H9 (cell line): ENCODE measurements at regions not wholly inside any gene's neighbourhood (a gene's known extent, or its start where the extent isn't known, plus 50 kb on each side); places are given as distances from the start of the nearest gene placed in this dataset.

ENCODE experiments used
- DNase-seq: peaks from one replicate; pipeline ENCODE4 v3.0.0-alpha.2; 2017
- H2AFZ ChIP-seq: one replicate; pipeline ENCODE4 v1.6.1; 2013; ENCODE audit warnings: mild to moderate bottlenecking, low read length, control low read depth, moderate library complexity
- H2AK5ac ChIP-seq: 2 replicates; pipeline ENCODE4 v1.6.1; 2013; ENCODE audit warnings: low read length, control low read depth, mixed read lengths; ENCODE audit not compliant: insufficient read length
- H2BK120ac ChIP-seq: one replicate; pipeline ENCODE4 v1.6.1; 2013; ENCODE audit warnings: low read depth, mild to moderate bottlenecking, low read length, control low read depth, inconsistent platforms; ENCODE audit not compliant: poor library complexity, severe bottlenecking
- H2BK12ac ChIP-seq: 2 replicates; pipeline ENCODE4 v1.6.1; 2013; ENCODE audit warnings: low read length, control low read depth, mixed read lengths, low read depth; ENCODE audit not compliant: insufficient read length
- H2BK15ac ChIP-seq: 2 replicates; pipeline ENCODE4 v1.6.1; 2013; ENCODE audit warnings: low read depth, low read length, control low read depth
- H2BK20ac ChIP-seq: one replicate; pipeline ENCODE4 v1.6.1; 2013; ENCODE audit warnings: low read depth, mild to moderate bottlenecking, low read length, control low read depth, inconsistent platforms; ENCODE audit not compliant: poor library complexity, severe bottlenecking
- H2BK5ac ChIP-seq: 2 replicates; pipeline ENCODE4 v1.6.1; 2013; ENCODE audit warnings: low read length, control low read depth, mixed read lengths; ENCODE audit not compliant: insufficient read length
- H3K14ac ChIP-seq: 2 replicates; pipeline ENCODE4 v1.6.1; 2013; ENCODE audit warnings: low read length, control low read depth; ENCODE audit not compliant: insufficient read depth
- H3K18ac ChIP-seq: 2 replicates; pipeline ENCODE4 v1.6.1; 2013; ENCODE audit warnings: low read depth, mild to moderate bottlenecking, mixed read lengths, low read length, control low read depth; ENCODE audit not compliant: insufficient read length
- H3K23ac ChIP-seq: 2 replicates; pipeline ENCODE4 v1.6.1; 2013; ENCODE audit warnings: low read length, control low read depth, mixed read lengths, low read depth; ENCODE audit not compliant: insufficient read length
- H3K23me2 ChIP-seq: 2 replicates; pipeline ENCODE4 v1.6.1; 2013; ENCODE audit warnings: low read depth, mild to moderate bottlenecking, mixed read lengths, low read length, control low read depth; ENCODE audit not compliant: insufficient read length, poor library complexity, severe bottlenecking
- H3K27ac ChIP-seq: 2 replicates; pipeline ENCODE4 v1.5.1; 2013; ENCODE audit warnings: low read length, control low read depth, mixed read lengths, low read depth; ENCODE audit not compliant: insufficient read length
- H3K27me3 ChIP-seq: 2 replicates; pipeline ENCODE4 v1.6.1; 2013; ENCODE audit warnings: low read length, control low read depth, inconsistent platforms; ENCODE audit not compliant: insufficient read depth
- H3K4ac ChIP-seq: 2 replicates; pipeline ENCODE4 v1.6.1; 2013; ENCODE audit warnings: low read depth, mild to moderate bottlenecking, control low read depth, inconsistent platforms, low read length, moderate library complexity
- H3K4me1 ChIP-seq: 2 replicates; pipeline ENCODE4 v1.6.1; 2013; ENCODE audit warnings: low read length, control low read depth, inconsistent platforms; ENCODE audit not compliant: insufficient read depth
- H3K4me2 ChIP-seq: 2 replicates; pipeline ENCODE4 v1.6.1; 2013; ENCODE audit warnings: low read length, control low read depth, mixed read lengths; ENCODE audit not compliant: insufficient read length, insufficient read depth
- H3K56ac ChIP-seq: 2 replicates; pipeline ENCODE4 v1.6.1; 2013; ENCODE audit warnings: low read depth, mild to moderate bottlenecking, mixed read lengths, low read length, control low read depth; ENCODE audit not compliant: insufficient read length
- H3K79me1 ChIP-seq: 2 replicates; pipeline ENCODE4 v1.6.1; 2013; ENCODE audit warnings: low read depth, mild to moderate bottlenecking, moderate library complexity, low read length, control low read depth, inconsistent platforms; ENCODE audit not compliant: insufficient read depth, poor library complexity, severe bottlenecking
- H3K79me2 ChIP-seq: 2 replicates; pipeline ENCODE4 v1.6.1; 2013; ENCODE audit warnings: low read length, control low read depth, inconsistent platforms; ENCODE audit not compliant: insufficient read depth
- H3K9ac ChIP-seq: 2 replicates; pipeline ENCODE4 v1.6.1; 2013; ENCODE audit warnings: low read length, control low read depth, mixed read lengths; ENCODE audit not compliant: insufficient read length; ENCODE audit errors: extremely low read depth
- H3K9me3 ChIP-seq: one replicate; pipeline ENCODE4 v1.6.1; 2013; ENCODE audit warnings: low read depth, low read length, inconsistent platforms; ENCODE audit not compliant: control insufficient read depth
- H3T11ph ChIP-seq: one replicate; pipeline ENCODE4 v1.6.1; 2013; ENCODE audit warnings: mild to moderate bottlenecking, low read length, control low read depth, inconsistent platforms
- H4K20me1 ChIP-seq: one replicate; pipeline ENCODE4 v1.6.1; 2013; ENCODE audit not compliant: control insufficient read depth, insufficient read length, insufficient read depth
- H4K5ac ChIP-seq: 2 replicates; pipeline ENCODE4 v1.6.1; 2013; ENCODE audit warnings: low read depth, mild to moderate bottlenecking, mixed read lengths, low read length, control low read depth; ENCODE audit not compliant: insufficient read length
- H4K8ac ChIP-seq: replicated peaks from 2 replicates; pipeline ENCODE4 v1.6.1; 2013; ENCODE audit warnings: low read length, control low read depth, mixed read lengths, low read depth; ENCODE audit not compliant: insufficient read length
- H4K91ac ChIP-seq: 2 replicates; pipeline ENCODE4 v1.6.1; 2013; ENCODE audit warnings: low read depth, mild to moderate bottlenecking, moderate library complexity, mixed read lengths, low read length, control low read depth; ENCODE audit not compliant: insufficient read length
- H3K27ac Mint-ChIP-seq, 3 experiments: 2 replicates in 2 of 3; 3 replicates in 1 of 3; pipeline ENCODE4 v1.8.0; 2020 to 2021; ENCODE audit warnings: mixed read lengths in 3 of 3, mild to moderate bottlenecking in 1 of 3, moderate library complexity in 1 of 3
- H3K27me3 Mint-ChIP-seq: 2 replicates; pipeline ENCODE4 v1.8.0; 2021; ENCODE audit warnings: low read depth, mild to moderate bottlenecking, moderate library complexity, mixed read lengths
- H3K36me3 Mint-ChIP-seq, 3 experiments: 2 replicates in 2 of 3; 3 replicates in 1 of 3; pipeline ENCODE4 v1.8.0; 2020 to 2021; ENCODE audit warnings: low read depth in 3 of 3, mixed read lengths in 3 of 3; ENCODE audit not compliant: insufficient read depth in 1 of 3
- H3K4me1 Mint-ChIP-seq, 2 experiments: 2 replicates each; pipeline ENCODE4 v1.8.0; 2020; ENCODE audit warnings: mixed read lengths in 2 of 2
- H3K4me3 Mint-ChIP-seq, 2 experiments: 2 replicates in 1 of 2; 3 replicates in 1 of 2; pipeline ENCODE4 v1.8.0; 2020 to 2021; ENCODE audit warnings: mild to moderate bottlenecking in 2 of 2, mixed read lengths in 2 of 2, moderate library complexity in 1 of 2
- H3K9me3 Mint-ChIP-seq, 2 experiments: 2 replicates in 1 of 2; 3 replicates in 1 of 2; pipeline ENCODE4 v1.8.0; 2020; ENCODE audit warnings: mild to moderate bottlenecking in 2 of 2, mixed read lengths in 2 of 2, moderate library complexity in 1 of 2
- WGBS: extraction: QIAGEN DNeasy Blood & Tissue Kit; methylation state at CpG from one replicate; pipeline ENCODE4 v1.1.7; 2013; ENCODE audit warnings: missing lambda C conversion rate, low lambda C conversion rate, mixed read lengths; ENCODE audit not compliant: insufficient read length; ENCODE audit errors: extremely low coverage; 5-methylcytosine and 5-hydroxymethylcytosine counted together
- TF ChIP-seq, protein P1 (sequence below): fragments of 200-600 bp; sonication (generic); conservative IDR thresholded peaks from 3 replicates; pipeline ENCODE4 v1.8.0; 2021; ENCODE audit warnings: antibody characterized with exemption, mild to moderate bottlenecking

DNA sequence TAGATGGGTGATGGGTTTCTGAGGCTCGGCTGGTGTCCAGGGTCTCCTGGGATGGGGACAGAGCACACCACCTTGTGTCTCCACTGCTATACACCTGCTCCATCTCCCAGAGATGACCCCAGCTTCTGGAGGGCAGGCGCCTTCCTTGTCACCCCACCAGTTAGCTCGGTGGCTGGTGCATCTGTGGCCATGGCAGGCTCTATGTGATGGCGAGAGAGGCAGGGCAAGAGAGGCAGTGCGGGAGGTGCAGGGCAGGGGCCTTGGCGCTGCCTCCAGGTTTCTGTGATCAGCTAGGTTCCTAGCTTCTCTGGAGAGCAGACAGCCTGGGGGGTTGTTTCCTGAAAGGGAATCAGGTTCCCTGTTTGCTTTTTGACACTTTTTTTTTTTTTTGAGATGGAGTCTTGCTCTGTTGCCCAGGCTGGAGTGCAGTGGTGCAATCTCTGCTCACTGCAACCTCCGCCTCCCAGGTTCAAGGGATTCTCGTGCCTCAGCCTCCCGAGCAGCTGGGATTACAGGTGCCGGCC lies 69.0 kb upstream of the ZNF536 start:
- Histone ChIP-seq H3K18ac (no peak overlapping the region), H4K20me1 (no peaks in the 10 kb centered on the region), H2BK12ac (no peak overlapping the region), H3K79me1 (no peaks in the 10 kb centered on the region), H3K56ac (no peak overlapping the region), H2BK20ac (no peak overlapping the region), H3K9ac (no peak overlapping the region), H4K8ac (no peak overlapping the region), H3K4me1 (no peaks in the 10 kb centered on the region), H2BK15ac (no peak overlapping the region), H3K23ac (no peak overlapping the region), H3T11ph (no peak overlapping the region), H2AFZ (no peak overlapping the region), H3K27ac (no peak overlapping the region), H3K4ac (no peak overlapping the region), H2BK5ac (no peak overlapping the region), H3K79me2 (no peaks in the 10 kb centered on the region), H3K4me2 (no peak overlapping the region), H3K27me3 (no peaks in the 10 kb centered on the region), H4K91ac (no peak overlapping the region), H4K5ac (no peak overlapping the region), H3K14ac (no peak overlapping the region), H3K23me2 (no peaks in the 10 kb centered on the region), H3K9me3 (no peaks in the 10 kb centered on the region), H2BK120ac (no peak overlapping the region), H2AK5ac (no peak overlapping the region)
- WGBS: no CpG with 5 or more reads among the region's 10 CpGs
- Mint-ChIP-seq H3K9me3 (no peaks in the 10 kb centered on the region), H3K4me3 (no peak overlapping the region), H3K36me3 (no peaks in the 10 kb centered on the region), H3K27ac (no peak overlapping the region), H3K27me3 (peaks cover 2% of the 10 kb centered on the region; the same call in 1 of the 2 replicates), H3K4me1 (peaks cover 0 to 3% of the 10 kb centered on the region in 2 experiments; a peak in 3 of 4 replicates)
- DNase-seq: peak; percentile 3
- TF ChIP-seq, protein P1, sequence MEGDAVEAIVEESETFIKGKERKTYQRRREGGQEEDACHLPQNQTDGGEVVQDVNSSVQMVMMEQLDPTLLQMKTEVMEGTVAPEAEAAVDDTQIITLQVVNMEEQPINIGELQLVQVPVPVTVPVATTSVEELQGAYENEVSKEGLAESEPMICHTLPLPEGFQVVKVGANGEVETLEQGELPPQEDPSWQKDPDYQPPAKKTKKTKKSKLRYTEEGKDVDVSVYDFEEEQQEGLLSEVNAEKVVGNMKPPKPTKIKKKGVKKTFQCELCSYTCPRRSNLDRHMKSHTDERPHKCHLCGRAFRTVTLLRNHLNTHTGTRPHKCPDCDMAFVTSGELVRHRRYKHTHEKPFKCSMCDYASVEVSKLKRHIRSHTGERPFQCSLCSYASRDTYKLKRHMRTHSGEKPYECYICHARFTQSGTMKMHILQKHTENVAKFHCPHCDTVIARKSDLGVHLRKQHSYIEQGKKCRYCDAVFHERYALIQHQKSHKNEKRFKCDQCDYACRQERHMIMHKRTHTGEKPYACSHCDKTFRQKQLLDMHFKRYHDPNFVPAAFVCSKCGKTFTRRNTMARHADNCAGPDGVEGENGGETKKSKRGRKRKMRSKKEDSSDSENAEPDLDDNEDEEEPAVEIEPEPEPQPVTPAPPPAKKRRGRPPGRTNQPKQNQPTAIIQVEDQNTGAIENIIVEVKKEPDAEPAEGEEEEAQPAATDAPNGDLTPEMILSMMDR: no peak
